GM18498 (cell line): ENCODE measurements at regions not wholly inside any gene's neighbourhood (a gene's known extent, or its start where the extent isn't known, plus 50 kb on each side); places are given as distances from the start of the nearest gene placed in this dataset.
"Not testable (repeated sequence)": the region's sequence is repeated elsewhere in the genome, so short reads cannot be mapped to it uniquely, and the experiment has no call there.

Experiments used
- ATAC-seq: cut with Tn5 transposase; IDR thresholded peaks from one replicate; pipeline ENCODE4 v1.9.1; 2021; ENCODE audit warnings: mild to moderate bottlenecking, moderate library complexity; ENCODE audit not compliant: unreplicated experiment

DNA sequence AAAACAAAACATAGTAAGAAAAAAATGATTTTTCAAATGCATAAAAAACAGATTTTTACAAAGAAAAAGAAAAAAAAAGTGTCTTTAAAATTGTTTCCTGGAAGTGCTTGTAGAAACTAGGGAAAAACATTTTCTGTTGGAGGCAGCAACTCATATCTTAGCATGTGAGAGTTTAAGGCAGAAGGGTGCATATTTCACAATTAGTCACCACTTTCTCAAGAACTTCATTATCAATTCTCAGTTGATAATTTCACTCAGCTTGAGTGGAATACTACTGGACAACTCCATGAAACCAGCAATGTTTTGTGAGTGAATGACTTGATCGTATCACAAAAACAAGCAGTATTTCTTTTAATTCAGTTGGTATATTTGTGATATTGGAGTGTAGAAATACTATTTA lies 508.3 kb upstream of the DAB2 start:
- ATAC-seq = no peak

DNA sequence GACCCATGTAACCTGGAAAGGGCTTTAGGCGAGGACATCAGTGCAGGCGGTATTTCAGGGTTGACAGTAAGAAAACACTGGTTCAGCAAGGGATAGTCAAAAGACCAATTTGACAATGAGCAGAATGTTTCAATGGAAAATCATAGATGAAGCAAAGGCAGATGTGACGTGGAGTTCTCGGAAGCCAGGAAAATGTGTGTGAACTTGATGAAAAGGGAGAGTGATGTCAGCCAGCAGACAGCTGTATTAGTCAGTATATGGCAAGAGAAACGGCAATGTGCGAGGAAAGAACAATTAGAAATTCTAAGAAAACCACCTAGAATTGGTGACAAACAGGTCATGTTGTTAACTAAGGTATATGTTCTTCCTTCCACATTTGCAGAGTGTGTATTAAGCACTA lies 503.9 kb upstream of the DAB2 start:
- no peak for ATAC-seq

DNA sequence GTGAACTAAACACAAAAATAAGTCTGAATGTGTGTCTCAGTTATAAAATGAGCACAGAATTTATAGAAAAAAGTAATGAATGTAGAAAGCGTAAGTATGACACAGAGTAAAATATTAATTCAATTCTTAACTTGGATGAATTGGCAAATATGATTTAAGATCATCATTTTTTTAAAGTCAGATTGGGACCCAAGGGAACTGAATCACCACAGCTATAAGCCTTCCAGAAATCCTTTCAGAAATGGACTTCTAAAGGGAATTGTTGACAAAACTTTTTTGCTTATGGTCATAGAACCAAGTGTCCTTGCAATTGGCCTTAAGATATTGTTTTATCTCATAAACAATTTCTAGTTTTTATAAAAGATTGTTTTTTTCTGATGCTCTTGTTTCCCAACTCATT lies 495.1 kb upstream of the DAB2 start:
- ATAC-seq = no peak

DNA sequence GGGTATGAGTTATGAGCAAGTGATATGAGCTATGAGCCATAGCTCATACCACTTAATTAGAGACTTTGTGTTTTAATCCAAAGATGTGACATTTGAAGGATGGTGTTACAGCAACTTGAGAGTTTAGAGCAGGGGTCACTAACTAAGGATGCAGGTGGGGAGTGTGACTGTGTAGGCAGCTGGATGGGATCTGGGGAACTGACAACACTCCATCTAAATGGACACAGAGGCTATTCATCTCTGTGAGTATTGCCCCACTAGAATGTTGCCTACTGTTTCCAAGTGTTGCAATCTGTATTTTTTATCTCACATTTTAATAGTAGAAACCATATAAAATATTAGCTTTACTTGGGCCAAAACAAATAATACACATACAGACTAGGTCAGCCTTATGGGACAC lies 488.1 kb upstream of the DAB2 start:
- no peak for ATAC-seq

DNA sequence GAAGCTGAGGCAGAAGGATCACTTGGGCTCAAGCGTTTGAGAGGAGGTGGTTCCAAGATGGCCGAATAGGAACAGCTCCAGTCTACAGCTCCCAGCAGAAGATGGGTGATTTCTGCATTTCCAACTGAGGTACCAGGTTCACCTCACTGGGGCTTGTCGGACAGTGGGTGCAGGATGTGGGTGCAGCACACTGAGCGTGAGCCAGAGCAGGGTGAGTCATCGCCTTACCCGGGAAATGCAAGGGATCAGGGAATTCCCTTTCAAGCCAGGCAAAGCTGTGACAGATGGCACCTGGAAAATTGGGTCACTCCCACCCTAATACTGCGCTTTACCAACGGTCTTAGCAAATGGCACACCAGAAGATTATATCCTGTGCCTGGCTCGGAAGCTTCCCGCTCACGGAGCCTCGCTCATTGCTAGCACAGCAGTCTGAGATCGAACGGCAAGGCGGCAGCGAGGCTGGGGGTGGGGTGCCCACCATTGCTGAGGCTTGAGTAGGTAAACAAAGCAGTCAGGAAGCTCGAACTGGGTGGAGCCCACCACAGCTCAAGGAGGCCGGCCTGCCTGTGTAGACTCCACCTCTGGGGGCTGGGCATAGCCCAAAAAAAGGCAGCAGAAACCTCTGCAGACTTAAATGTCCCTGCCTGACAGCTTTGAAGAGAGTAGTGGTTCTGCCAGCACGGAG lies 482.6 kb upstream of the DAB2 start:
- not testable (repeated sequence) for ATAC-seq

DNA sequence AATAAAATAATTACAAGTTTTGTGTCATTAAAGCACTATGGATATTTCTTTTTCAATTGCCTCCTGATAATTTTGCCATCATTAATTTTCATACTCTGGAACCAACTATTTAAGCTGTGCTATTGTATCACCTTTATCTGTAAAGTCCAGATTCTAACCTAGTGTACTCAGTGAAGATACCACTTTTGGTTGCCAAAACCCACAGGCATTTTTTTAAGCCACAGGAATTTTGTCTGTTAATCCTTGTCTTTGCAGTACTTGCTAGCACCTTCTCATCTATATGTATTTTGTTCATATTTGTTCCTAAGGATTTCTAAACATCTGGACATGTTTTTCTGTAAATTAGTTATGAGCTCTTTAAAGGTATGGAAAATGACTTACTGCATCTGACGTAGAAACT lies 481.4 kb upstream of the DAB2 start:
- no peak for ATAC-seq

DNA sequence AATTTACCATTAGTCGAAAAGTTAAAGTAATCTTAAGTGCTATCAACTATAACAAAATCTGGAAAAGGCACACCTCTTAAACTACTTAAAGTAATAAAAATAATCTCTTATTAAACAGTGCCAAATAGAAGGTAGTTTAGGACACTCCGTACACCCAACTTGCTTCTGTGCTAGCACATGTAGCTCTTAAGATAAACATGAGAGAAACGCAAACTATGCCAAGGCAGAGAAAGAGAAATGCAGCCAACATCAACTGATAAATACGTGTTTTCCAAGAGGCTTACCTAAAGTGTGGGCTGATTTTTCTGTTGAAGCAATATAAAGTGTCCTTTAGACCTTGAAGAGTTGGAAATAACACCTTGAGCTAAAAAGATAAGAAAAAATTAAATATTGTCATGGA lies 480.6 kb upstream of the DAB2 start:
- ATAC-seq = no peak

DNA sequence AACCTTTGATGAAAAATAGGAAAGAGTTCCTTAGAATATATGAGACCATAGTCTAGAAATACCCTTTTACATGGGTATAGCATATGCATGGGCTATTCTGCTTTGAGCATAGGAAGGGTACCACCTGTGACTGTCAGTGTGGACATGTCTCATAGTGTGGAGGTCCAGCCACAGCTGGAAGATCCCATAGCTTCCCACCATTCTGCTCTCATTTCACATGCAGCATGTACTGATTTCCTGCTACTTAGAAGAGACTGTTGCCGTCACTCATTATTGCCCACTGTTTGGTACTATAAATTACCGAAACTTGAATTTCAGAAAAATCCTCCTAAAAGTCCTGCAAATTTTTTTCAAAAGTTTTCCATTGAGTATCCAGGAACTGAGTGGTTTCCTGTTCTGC lies 477.8 kb upstream of the DAB2 start:
- no peak for ATAC-seq

DNA sequence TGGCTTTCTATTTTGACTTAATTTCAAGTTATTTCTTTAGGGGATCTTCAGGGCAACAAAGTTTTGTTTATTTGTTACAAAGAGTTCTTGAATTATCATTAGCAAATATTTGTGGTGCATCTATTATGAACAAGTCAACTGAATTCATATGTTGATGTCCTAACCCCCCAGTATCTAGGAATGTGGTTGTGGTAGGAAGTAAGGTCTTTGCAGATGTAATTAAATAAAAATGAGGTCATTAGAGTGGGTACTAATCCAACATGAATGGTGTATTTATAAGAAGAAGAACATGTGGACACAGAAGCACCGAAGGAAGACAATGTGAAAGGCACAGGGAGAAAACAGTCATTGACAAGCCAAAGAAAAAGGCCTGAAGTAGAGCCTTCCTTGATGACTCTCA lies 474.0 kb upstream of the DAB2 start:
- ATAC-seq = no peak

DNA sequence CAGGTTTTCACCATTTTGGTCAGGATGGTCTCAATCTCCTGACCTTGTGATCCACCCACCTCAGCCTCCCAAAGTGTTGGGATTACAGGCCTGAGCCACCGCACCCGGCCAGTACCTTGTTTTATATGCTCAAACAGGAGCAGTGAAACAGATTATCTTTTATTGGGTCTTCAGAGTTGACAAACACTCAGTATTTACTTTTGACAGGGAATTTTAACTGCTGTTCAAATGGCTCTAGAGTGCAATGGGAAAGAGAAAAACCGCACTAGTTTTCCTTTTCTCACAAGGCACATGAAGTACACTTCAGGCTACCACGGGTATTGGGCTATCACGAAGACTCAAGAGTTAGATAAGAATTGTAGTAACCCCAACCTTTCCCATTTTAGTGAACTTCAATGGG lies 471.9 kb upstream of the DAB2 start:
- ATAC-seq = no peak

DNA sequence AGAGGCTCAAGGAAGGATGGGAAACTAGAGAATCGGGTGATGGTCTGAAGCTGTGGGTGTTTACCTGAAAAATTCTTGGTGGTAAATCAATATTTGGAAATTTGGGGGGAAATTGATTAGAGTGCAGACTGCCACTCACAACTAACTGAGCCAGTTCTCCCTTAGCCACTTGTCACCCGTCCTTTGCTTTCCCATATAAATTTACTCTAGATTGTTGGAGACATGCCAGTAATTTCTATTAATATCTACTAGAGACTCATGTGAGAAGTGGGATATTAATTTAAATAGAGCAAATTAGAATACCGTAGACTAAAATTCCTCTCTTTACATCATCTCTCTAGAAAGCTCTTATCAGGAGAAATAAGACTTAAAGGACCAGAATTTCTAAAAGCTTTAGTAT lies 471.3 kb upstream of the DAB2 start:
- no peak for ATAC-seq

DNA sequence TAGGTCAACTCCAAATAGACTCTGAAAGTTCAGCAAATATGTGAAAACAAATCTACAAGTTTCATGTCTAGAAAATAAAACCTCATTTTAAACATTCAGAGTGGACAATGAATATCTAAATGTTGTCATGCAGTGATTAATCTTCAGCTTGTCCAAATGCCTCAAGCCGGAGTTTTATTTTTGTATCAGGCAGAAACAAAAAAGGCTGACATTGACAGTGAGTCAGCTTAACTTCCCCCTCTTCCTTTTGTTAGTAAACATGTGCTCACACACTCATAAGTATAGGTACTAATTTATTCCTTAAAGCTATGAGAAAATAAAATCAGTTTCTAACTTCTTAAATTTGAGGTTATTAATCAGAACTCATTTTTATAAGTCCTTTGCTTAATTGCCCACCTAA lies 467.9 kb upstream of the DAB2 start:
- no peak for ATAC-seq

DNA sequence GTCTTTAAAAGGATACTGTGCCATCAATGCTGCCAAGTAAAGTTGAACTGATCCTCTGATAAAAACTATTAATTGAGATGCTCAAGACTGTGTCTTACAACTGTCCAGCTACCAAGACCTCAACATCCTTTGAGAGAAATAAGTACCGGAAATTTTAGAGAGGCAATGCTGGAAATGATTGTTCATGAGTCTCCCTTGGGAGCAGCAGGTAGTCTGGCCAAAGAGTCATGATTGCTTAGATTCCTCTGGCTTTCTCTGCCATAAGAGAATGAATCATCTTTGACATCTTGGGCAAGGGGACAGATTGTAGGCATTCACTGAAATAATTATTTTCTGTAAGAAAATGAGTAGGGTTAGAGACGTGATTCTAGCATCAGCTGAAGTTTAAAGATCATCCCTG lies 466.6 kb upstream of the DAB2 start:
- ATAC-seq = no peak

DNA sequence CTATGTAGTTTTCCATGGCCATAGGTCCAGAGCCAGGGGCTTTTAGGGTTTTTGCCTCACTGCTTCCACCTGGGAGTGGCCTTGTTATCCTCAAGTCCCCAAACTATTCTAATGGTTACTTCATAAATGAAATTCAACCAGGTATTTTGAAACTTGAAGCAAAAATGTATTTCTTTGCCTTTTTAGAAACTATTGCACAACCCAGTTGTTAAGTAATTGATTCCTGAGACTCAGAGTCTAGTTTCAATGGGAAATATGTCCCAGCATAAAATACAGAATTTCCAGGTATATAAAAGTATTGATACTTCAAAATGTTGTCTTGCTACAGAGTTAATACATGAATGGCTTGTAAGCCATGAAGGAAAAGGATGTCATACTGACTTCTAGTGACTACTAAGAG lies 456.2 kb upstream of the DAB2 start:
- ATAC-seq = no peak

DNA sequence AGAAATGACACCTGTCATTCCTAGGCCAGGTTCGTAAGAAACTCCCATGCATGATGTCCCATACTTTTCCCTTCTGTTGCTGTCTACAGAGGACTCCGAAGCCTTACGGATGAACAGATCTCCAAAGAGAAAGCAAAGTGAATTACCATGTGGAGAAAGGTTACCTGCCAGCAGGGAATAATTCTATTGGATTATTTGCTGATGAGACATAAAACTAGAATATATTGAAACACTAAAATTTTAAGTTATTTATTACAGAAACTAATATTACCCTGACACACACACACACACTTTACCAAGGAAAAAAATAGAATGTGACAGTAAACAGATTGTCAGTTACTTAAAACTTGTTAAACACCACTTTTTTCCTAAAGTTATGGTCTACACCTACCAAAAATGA lies 452.7 kb upstream of the DAB2 start:
- no peak for ATAC-seq

DNA sequence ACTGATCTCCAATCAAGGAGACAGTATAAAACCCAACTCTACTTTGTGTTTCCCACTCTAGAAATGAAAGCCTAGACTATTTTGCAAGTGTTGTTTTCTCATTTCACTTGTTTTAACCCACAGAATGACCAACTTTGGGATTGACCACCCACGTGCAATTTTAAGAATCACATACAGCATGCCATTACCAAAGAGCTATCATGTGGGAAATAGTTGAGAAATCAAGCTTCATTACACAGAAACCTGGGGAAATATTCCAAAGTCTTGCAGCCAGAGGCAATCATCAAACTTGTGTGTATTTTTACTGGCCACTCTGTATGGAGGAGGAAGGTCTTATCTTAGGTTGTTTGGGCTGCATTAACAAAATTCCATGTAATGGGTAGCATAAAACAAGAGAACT lies 451.4 kb upstream of the DAB2 start:
- ATAC-seq = no peak

DNA sequence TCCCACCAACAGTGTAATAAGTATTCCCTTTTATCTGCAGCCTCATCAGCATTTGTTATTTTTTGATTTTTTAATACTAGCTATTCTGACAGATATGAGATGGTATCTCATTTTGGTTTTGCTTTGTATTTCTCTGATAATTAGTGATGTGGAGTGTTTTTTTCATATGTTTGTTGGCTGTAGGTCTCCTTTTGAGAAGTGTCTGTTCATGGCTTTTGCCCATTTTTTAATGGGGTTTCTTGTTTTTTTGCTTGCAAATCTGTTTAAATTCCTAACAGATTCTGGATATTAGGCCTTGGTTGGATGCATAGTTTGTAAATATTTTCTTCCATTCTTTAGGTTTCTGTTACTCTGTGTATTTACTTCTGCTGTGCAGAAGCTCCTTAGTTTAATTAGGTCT lies 445.4 kb upstream of the DAB2 start:
- no peak for ATAC-seq

DNA sequence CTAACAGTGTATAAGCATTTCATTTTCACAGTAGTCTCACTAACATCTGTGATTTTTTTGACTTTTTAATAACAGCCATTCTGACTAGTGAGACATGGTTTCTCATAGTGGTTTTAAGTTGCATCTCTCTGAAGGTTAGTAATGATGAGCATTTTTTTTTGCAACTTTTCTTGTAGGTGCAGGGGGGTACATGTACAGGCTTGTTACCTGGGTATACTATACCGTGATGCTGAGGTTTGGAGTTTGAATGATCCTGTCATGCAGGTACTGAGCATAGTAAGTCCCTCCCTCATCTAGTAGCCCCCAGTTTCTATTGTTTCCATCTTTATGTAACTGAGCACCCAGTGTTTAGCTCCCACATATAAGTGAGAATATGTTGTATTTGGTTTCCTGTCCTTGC lies 444.6 kb upstream of the DAB2 start:
- ATAC-seq = no peak

DNA sequence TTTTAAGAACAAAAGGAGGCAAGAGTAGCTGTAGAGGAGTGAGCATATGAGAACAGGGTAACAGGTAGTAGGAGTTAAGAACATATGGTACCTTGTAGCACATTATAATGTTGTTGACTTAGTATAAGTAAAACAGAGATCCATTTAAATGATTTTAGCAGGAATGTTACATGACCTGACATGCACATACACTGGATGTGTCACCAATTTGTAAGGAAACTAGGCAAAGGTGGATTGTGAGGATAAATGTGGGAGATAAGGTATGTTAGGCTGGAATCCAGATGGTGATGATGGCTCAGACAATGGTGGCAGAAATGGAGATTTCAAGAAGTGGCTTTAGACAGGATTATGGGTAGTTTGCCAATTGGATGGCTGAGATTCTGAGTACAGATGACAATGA lies 443.1 kb upstream of the DAB2 start:
- ATAC-seq = no peak

DNA sequence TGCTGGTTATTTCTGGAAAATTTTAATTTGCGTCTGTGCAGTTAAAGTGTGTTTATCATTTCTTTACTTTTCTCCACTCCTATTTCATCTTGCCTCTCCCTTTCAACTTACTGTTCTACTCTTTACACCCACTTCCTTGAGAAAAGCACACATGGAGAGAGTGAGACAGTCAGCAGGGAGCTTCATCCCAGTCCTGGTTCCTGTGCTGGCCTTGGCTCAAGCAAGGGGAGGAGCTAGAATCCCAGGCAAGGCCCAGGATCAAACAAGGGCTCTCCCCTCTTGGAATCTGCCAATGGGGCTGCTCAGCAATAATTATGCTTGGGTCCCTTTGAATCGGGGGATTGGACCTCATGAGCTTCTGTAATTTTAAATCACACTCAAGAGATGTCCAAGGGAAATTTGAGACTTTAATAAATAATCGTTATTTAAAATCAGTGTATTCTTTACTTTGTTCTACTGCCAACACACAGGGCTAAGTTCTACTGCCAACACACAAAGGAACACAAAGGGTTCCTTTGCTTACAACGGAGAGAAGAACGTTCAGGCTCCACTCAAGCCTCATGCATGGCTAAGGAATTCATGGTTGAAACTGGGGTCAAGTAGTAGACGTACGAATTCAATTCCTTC lies 439.3 kb upstream of the DAB2 start:
- ATAC-seq = no peak

DNA sequence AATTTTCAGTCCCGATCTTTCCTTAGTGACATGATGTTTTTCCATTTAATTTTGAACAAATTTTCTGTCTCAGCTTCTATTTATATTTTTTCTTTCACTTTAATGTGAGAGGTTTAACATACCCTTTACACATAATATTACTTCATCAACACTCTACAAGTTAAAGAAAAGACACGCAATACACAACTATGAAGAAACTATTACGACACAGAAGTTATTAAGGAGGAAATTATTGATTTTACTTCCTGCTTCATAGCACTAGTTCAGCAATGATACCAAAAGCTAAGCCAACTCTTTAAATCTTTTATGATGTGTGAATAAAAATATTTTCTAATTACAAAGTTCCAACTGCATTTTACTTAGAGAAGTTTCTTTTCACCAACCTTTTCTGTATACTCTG lies 432.3 kb upstream of the DAB2 start:
- ATAC-seq = no peak

DNA sequence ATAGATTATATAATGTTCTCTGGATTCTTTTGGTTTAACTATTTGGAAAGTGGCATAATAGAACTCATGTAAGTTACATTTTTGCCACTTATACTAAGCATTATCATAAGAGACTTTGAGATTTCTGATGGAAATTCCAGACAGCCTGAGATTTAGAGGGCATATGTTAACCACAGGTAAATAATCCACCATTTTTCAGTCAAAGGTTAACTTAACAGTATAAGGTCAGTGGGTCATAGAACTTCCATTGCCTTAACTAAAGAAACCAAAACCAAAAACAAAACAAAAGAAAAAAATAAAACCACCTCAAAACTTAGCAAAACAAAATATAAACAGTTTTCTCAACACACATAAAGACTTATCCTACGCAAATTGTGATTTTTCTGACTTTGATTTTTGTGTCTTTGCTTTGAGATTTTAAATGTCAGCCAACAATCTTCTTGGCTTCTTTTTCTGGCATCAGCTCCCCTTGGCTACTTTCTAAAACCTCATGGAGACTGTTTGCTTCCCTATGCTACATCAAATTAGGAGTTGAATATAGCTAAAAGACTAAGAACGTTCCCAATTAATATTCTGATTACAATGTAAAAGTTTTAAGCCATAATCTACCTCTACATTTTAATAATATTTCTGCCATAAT lies 430.1 kb upstream of the DAB2 start:
- ATAC-seq = no peak

DNA sequence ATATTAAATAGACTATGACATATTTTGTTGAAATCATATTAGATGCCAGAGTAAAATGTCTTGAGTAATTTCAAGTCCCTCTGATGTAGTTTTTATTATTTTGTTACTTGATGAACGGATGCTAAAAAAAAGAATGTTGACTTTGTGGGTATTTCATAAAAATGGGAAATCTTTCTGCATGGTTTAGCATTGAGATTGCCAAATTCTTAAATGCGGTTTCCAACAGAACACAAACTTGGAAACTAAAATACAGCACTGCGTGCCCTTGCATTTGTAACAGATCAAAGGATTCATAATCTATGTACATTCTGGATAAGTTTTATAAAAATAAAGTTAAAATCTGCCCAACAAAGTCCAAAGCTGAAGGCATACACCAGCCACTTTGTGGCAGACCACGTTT lies 425.5 kb upstream of the DAB2 start:
- no peak for ATAC-seq
